ENCODE measurements at regions not wholly inside any gene's neighbourhood (a gene's known extent, or its start where the extent isn't known, plus 50 kb on each side); places are given as distances from the start of the nearest gene placed in this dataset.

- DNase-seq, result no peak
Measured at GRCh38 chr2:145723872-145724271, 1204.0 kb upstream of the ZEB2 start.

GRCh38 chr2:145721681-145722080 is 1201.8 kb upstream of the ZEB2 start:
- no peak for DNase-seq

GRCh38 chr2:145715601-145716000 is 1195.7 kb upstream of the ZEB2 start:
- DNase-seq, result no peak

- no peak for DNase-seq
Measured at GRCh38 chr2:145710303-145710702, 1190.4 kb upstream of the ZEB2 start.

GRCh38 chr2:145702305-145702704 is 1182.4 kb upstream of the ZEB2 start:
- no peak for DNase-seq

GRCh38 chr2:145692971-145693478 is 1173.1 kb upstream of the ZEB2 start:
- peak; percentile 69 for DNase-seq

GRCh38 chr2:145691659-145692058 is 1171.7 kb upstream of the ZEB2 start:
- DNase-seq, result no peak

GRCh38 chr2:145690183-145690778 is 1170.4 kb upstream of the ZEB2 start:
- DNase-seq, result no peak

GRCh38 chr2:145689277-145689676 is 1169.4 kb upstream of the ZEB2 start:
- no peak for DNase-seq

- no peak for DNase-seq
Measured at GRCh38 chr2:145688156-145688555, 1168.2 kb upstream of the ZEB2 start.

- no peak for DNase-seq
Measured at GRCh38 chr2:145687442-145688134, 1167.7 kb upstream of the ZEB2 start.

- no peak for DNase-seq
Measured at GRCh38 chr2:145685383-145686050, 1165.6 kb upstream of the ZEB2 start.

- no peak for DNase-seq
Measured at GRCh38 chr2:145682546-145683157, 1162.7 kb upstream of the ZEB2 start.

- no peak for DNase-seq
Measured at GRCh38 chr2:145680276-145680675, 1160.4 kb upstream of the ZEB2 start.

- no peak for DNase-seq
Measured at GRCh38 chr2:145677371-145677770, 1157.5 kb upstream of the ZEB2 start.

GRCh38 chr2:145674705-145675104 is 1154.8 kb upstream of the ZEB2 start:
- no peak for DNase-seq

- no peak for DNase-seq
Measured at GRCh38 chr2:145669301-145669700, 1149.4 kb upstream of the ZEB2 start.

- DNase-seq, result no peak
Measured at GRCh38 chr2:145666552-145666951, 1146.6 kb upstream of the ZEB2 start.

GRCh38 chr2:145657265-145657664 is 1137.3 kb upstream of the ZEB2 start:
- no peak for DNase-seq

GRCh38 chr2:145655165-145655765 is 1135.3 kb upstream of the ZEB2 start:
- no peak for DNase-seq

- DNase-seq, result no peak
Measured at GRCh38 chr2:145654746-145655145, 1134.8 kb upstream of the ZEB2 start.

GRCh38 chr2:145654156-145654555 is 1134.2 kb upstream of the ZEB2 start:
- DNase-seq, result no peak

- DNase-seq, result no peak
Measured at GRCh38 chr2:145653553-145653952, 1133.6 kb upstream of the ZEB2 start.
